NCI-H345 treated with DMSO at 0.1 percent for 48 hours (cell line): ENCODE measurements at regions not wholly inside any gene's neighbourhood (a gene's known extent, or its start where the extent isn't known, plus 50 kb on each side); places are given as distances from the start of the nearest gene placed in this dataset.

ENCODE experiments used
- DNase-seq: peaks from one replicate; lab custom pipeline; 2025; ENCODE audit not compliant: unreplicated experiment; lab: John Stamatoyannopoulos, UW

GRCh38 chr1:108051631-108052377, 86.8 kb upstream of the VAV3 start:
- DNase-seq = no peak

- no peak for DNase-seq
These were observed 86.1 kb upstream of the VAV3 start for GRCh38 chr1:108050911-108051629.

- DNase-seq = no peak
These were observed 85.2 kb upstream of the VAV3 start for GRCh38 chr1:108050158-108050557.

- DNase-seq = no peak
These were observed 84.3 kb upstream of the VAV3 start for GRCh38 chr1:108049178-108049819.

- no peak for DNase-seq
These were observed 83.6 kb upstream of the VAV3 start for GRCh38 chr1:108048301-108049177.

- DNase-seq = no peak
These were observed 82.1 kb upstream of the VAV3 start for GRCh38 chr1:108047085-108047484.

- DNase-seq = no peak
These were observed 81.0 kb upstream of the VAV3 start for GRCh38 chr1:108046026-108046425.

- DNase-seq = no peak
These were observed 80.5 kb upstream of the VAV3 start for GRCh38 chr1:108045460-108045859.

GRCh38 chr1:108044318-108044717, 79.3 kb upstream of the VAV3 start:
- no peak for DNase-seq

- DNase-seq = no peak
These were observed 78.7 kb upstream of the VAV3 start for GRCh38 chr1:108043707-108044106.

- DNase-seq = no peak
These were observed 77.6 kb upstream of the VAV3 start for GRCh38 chr1:108042610-108043009.

- DNase-seq = no peak
These were observed 76.6 kb upstream of the VAV3 start for GRCh38 chr1:108041360-108042142.

- no peak for DNase-seq
These were observed 73.8 kb upstream of the VAV3 start for GRCh38 chr1:108038653-108039236.

- no peak for DNase-seq
These were observed 72.0 kb upstream of the VAV3 start for GRCh38 chr1:108036796-108037562.

GRCh38 chr1:108034396-108034795, 69.4 kb upstream of the VAV3 start:
- DNase-seq = peak; percentile 2

GRCh38 chr1:108033550-108033951, 68.6 kb upstream of the VAV3 start:
- no peak for DNase-seq

GRCh38 chr1:108028841-108029388, 63.9 kb upstream of the VAV3 start:
- DNase-seq = no peak

- DNase-seq = no peak
These were observed 62.4 kb upstream of the VAV3 start for GRCh38 chr1:108027389-108027788.

GRCh38 chr1:108017698-108018097, 52.7 kb upstream of the VAV3 start:
- no peak for DNase-seq
